ENCODE measurements at regions not wholly inside any gene's neighbourhood (a gene's known extent, or its start where the extent isn't known, plus 50 kb on each side); places are given as distances from the start of the nearest gene placed in this dataset.

DNA sequence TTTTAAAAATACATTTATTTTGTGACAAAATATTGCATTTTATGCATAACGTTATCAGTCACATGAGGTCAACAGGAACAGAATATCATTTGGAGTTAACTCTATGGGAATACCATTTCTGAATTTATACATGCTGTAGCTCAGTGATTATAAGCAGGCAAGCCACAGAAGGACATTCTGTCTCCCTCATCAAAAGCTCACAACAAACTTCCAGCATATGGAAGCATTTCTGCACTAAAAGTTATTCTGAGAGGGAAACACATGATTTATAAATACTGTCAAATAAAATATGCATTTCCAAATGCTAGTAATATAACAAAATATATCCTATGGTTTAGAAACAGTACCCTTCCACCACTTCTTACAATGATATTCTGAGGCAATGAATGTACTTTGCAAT lies 854.1 kb upstream of the B3GALT2 start:
- TF ChIP-seq MTA3 (IDR thresholded peaks at IDR 0.05; ENCODE audit: borderline replicate concordance, low read length) (no peak), MTA2 (IDR thresholded peaks at IDR 0.05; ENCODE audit: low read depth) (no peak), BCL11A (IDR thresholded peaks at IDR 0.05; ENCODE audit: low read depth, low read length) (no peak), EP300 (IDR thresholded peaks at IDR 0.05; ENCODE audit: borderline replicate concordance in 1 of 2, control insufficient read depth in 1 of 2, low read depth in 2 of 2, low read length in 2 of 2) (no peak), KDM1A (IDR thresholded peaks at IDR 0.05; ENCODE audit: borderline replicate concordance) (no peak), FOXK2 (IDR thresholded peaks at IDR 0.05) (no peak), NRF1 (conservative IDR thresholded peaks at IDR 0.05; ENCODE audit: low read depth, low read length) (no peak), SUPT20H (IDR thresholded peaks at IDR 0.05; ENCODE audit: borderline replicate concordance, control insufficient read depth, low read depth, low read length) (no peak), CBFB (IDR thresholded peaks at IDR 0.05; ENCODE audit: low read depth) (no peak)
- TF ChIP-seq, protein P1, sequence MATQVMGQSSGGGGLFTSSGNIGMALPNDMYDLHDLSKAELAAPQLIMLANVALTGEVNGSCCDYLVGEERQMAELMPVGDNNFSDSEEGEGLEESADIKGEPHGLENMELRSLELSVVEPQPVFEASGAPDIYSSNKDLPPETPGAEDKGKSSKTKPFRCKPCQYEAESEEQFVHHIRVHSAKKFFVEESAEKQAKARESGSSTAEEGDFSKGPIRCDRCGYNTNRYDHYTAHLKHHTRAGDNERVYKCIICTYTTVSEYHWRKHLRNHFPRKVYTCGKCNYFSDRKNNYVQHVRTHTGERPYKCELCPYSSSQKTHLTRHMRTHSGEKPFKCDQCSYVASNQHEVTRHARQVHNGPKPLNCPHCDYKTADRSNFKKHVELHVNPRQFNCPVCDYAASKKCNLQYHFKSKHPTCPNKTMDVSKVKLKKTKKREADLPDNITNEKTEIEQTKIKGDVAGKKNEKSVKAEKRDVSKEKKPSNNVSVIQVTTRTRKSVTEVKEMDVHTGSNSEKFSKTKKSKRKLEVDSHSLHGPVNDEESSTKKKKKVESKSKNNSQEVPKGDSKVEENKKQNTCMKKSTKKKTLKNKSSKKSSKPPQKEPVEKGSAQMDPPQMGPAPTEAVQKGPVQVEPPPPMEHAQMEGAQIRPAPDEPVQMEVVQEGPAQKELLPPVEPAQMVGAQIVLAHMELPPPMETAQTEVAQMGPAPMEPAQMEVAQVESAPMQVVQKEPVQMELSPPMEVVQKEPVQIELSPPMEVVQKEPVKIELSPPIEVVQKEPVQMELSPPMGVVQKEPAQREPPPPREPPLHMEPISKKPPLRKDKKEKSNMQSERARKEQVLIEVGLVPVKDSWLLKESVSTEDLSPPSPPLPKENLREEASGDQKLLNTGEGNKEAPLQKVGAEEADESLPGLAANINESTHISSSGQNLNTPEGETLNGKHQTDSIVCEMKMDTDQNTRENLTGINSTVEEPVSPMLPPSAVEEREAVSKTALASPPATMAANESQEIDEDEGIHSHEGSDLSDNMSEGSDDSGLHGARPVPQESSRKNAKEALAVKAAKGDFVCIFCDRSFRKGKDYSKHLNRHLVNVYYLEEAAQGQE (IDR thresholded peaks at IDR 0.05; ENCODE audit: low read depth, low read length): no peak
- TF ChIP-seq, protein P2, sequence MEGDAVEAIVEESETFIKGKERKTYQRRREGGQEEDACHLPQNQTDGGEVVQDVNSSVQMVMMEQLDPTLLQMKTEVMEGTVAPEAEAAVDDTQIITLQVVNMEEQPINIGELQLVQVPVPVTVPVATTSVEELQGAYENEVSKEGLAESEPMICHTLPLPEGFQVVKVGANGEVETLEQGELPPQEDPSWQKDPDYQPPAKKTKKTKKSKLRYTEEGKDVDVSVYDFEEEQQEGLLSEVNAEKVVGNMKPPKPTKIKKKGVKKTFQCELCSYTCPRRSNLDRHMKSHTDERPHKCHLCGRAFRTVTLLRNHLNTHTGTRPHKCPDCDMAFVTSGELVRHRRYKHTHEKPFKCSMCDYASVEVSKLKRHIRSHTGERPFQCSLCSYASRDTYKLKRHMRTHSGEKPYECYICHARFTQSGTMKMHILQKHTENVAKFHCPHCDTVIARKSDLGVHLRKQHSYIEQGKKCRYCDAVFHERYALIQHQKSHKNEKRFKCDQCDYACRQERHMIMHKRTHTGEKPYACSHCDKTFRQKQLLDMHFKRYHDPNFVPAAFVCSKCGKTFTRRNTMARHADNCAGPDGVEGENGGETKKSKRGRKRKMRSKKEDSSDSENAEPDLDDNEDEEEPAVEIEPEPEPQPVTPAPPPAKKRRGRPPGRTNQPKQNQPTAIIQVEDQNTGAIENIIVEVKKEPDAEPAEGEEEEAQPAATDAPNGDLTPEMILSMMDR (IDR thresholded peaks at IDR 0.05 in 2 of 3, conservative IDR thresholded peaks at IDR 0.05 in 1 of 3; ENCODE audit: control insufficient read depth in 2 of 3, extremely low read depth in 1 of 3, insufficient read depth in 1 of 3, low read depth in 3 of 3, low read length in 3 of 3): no peak
- TF ChIP-seq, protein P3, sequence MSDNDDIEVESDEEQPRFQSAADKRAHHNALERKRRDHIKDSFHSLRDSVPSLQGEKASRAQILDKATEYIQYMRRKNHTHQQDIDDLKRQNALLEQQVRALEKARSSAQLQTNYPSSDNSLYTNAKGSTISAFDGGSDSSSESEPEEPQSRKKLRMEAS (IDR thresholded peaks at IDR 0.05; ENCODE audit: low read depth, low read length): no peak
- TF ChIP-seq, protein P4, sequence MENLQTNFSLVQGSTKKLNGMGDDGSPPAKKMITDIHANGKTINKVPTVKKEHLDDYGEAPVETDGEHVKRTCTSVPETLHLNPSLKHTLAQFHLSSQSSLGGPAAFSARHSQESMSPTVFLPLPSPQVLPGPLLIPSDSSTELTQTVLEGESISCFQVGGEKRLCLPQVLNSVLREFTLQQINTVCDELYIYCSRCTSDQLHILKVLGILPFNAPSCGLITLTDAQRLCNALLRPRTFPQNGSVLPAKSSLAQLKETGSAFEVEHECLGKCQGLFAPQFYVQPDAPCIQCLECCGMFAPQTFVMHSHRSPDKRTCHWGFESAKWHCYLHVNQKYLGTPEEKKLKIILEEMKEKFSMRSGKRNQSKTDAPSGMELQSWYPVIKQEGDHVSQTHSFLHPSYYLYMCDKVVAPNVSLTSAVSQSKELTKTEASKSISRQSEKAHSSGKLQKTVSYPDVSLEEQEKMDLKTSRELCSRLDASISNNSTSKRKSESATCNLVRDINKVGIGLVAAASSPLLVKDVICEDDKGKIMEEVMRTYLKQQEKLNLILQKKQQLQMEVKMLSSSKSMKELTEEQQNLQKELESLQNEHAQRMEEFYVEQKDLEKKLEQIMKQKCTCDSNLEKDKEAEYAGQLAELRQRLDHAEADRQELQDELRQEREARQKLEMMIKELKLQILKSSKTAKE (IDR thresholded peaks at IDR 0.05; ENCODE audit: low read depth, poor library complexity, severe bottlenecking): no peak
